ENCODE measurements at regions not wholly inside any gene's neighbourhood (a gene's known extent, or its start where the extent isn't known, plus 50 kb on each side); places are given as distances from the start of the nearest gene placed in this dataset.
"Not testable (repeated sequence)": the region's sequence is repeated elsewhere in the genome, so short reads cannot be mapped to it uniquely, and the experiment has no call there.

DNA sequence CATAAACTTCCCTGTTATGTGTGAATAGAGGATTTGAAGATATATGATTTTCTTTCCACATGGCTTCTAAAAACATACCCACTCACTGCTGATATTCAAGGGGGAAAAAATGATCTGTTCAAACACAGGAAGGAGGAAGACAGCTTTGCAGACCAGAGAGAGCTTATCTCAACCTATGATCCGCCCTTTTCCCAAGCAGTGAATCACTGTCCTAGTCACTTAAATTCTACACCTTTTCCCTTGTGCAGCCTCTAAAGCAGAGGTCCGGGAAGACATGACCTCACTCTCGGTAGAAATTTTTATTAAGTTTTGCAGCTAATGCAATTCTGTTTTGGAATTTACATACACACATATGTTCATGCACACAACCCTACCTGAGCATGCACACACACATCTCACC lies 197.2 kb downstream of the DIRAS2 start:
- no peak for DNase-seq

DNA sequence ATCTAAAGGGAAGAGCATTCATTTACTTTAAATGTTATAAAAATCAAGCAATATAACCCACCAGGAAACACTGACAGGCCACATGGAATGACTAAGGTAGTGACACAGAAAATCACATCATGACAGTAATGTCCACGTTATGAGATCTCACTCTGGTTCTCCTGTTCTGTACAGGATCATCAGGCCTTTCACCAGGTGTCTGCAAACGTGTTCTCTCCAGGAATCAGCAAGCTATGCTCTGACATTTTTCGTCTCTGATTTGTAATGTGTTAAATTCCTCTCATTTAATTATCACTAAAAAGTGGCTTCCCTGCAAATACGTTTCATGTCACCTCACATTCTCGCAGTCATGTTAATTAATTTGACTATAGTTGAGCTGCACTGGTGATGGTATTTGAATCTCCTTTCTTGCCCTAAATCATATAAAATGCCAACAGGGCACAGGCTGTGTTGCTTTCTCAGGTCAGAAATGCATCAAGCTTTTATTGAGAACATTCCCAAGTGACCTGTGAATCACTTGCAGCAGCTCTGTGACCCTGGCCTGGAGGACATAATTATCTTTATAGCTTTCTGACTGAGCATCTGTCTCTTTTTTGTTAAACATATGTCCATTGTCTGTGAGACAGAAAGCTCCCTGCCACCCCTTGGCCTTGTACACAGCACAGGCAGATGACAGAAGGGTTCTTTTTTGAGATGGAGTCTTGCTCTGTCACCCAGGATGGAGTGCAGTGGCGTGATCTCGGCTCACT lies 196.2 kb downstream of the DIRAS2 start:
- DNase-seq, result no peak

DNA sequence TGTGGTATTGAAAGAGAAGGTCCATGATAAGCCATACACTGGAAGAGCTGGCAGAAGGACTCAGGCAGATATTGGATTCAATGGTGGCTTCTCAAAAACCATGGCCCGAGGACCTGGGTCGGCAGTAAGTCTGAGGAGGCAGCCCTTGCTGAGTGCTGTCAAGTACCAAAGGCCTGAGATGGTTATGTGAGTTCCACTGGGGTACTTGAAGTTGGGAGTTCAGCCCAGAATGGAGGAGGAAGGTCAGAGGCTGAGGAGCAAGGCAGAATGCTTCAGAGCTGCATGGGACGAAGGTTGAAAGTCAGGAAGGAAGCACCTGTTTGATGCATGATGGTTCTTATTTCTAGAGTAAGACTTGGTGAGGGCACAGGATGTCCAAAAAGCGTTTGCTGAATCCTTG lies 194.9 kb downstream of the DIRAS2 start:
- DNase-seq, result no peak

DNA sequence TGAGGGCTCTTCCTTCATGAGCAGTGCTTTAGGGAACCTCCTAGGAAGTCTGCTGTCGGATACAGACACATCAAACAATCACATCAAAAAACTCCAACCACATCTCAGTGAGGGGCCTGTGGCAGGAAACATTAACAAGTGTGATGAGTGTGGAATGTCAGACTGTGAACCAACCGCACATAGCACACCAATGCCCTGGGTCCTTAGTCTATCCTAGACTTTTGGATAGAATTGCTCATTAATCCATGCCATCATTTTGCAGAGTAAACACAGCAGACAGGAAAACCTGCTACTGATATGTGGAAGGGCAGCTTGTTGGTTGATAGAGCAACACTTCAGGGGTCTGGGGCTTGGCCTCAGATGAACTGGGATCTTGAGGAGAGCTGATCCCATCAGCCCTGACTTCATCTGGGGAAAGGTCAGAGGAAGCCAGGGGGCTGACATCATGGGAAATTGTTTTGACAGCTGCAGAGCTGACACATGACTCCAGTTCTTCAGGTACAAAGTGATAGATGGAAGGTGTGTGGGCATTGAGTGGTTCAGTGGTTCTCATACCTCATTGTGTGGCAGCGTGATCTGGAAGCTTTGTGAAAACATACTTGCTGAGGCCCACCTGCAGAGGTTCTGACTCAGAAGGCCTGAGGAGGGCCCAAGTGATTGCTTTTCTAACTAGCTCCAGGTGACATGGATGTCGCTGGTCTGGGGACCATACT lies 193.3 kb downstream of the DIRAS2 start:
- DNase-seq, result no peak

DNA sequence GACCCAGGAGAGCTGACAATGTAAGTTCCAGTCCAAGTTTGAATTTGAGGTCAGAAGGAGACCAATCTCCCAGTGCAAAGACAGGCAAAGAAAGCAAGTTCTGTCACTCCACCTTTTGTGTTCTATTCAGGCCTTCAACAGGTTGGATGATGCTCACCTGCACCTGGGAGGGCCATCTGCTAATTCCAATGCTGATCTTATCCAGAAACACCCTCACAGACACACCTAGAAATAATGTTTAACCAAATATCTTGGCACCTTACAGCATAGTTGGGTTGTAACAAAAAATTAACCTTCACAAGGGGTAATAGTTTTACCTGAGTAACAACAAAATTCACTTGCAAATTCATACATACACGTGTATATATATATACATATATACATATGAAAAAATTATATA lies 190.8 kb downstream of the DIRAS2 start:
- DNase-seq, result no peak

DNA sequence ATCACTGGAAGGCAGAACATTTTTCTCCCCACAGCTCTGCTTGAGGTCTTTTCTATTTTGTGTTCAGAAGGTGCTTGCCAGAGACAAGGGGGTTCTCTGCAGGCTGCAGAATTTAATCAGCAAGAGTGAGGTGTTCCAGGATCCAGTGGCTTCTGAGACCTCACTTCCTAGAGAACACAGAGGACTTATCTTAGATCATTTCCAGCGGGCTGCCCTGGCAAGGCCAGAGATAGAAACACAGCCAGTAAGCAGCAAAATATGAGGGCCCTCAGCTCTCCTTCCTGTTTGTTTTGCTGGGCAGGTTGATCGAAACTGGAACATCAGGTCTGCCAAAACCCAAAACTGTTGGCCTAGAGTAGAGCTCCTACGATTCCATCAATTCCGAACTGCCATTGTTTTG lies 187.3 kb downstream of the DIRAS2 start:
- DNase-seq, result no peak

DNA sequence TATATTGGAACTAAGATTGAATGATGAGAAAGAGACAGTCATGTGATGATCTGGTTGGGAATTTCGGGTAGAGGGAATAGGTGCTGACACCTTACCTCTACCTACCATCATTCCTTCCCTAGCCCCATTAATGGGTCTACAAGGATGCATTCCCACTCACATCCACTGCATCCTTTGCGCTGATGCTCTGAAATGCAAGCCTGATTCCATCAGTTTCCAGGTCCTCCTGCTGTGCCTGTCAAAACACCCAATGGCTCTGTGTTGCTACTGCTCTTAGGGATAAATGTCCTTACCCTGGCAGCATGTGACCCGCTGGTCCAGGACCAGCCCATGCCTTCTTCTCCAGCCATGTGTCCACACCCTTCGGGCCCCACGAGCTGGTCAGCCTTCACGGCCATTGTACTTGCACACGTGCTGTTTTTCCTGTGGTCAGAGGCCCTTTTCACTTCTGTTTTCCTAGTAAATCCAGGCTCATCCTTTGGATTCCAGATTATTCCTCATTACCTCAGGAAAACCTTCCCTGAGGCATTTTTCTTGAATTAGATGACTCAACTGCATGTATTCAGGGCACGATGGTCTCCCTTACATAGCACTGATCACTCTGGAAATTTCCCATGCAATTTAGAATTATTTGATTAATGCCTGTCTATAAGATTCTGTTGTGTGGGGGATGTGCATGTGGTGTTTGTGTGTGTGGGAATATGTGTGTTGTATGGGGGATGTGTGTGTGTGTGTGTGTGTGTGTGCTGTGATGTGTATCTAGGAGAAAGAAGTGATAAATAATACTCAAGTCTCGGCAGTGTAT lies 185.0 kb downstream of the DIRAS2 start:
- no peak for DNase-seq

DNA sequence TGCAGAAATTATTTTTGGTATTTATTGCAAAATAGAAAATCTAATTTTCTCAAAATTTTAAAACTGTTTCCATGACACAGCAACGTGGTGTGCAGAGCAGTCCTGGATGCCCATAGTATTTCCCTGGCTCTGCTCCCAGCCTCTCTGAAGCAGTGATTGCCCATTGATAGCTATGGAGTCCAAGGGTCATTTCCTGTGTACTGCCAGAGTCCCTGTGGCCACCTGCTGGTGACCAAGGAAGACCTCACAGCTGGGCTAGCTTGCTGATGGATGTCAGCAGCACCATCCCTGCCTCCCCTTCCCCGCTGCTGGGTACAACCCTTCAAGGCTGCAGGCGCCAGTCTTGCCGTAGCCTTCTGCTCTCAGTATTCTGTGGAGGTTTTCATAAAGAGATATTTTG lies 184.1 kb downstream of the DIRAS2 start:
- no peak for DNase-seq

DNA sequence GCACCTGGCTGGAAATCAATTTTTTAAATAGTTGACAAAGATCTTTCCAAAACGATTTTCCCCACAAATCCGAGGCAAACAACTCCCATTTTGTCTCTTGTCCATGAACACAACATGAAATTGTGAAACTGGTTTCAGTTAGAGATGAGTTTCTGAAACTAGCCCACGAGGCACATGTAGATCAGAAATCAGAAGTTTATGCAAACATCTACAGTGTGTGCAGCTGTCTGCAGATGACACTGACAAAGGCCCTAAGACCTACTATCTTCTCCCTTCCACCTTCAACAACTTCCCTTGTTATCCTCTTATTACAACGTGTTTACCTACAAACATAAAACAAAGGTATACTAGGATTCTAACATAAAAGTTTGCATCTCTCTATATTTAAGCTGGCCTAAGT lies 183.3 kb downstream of the DIRAS2 start:
- no peak for DNase-seq

DNA sequence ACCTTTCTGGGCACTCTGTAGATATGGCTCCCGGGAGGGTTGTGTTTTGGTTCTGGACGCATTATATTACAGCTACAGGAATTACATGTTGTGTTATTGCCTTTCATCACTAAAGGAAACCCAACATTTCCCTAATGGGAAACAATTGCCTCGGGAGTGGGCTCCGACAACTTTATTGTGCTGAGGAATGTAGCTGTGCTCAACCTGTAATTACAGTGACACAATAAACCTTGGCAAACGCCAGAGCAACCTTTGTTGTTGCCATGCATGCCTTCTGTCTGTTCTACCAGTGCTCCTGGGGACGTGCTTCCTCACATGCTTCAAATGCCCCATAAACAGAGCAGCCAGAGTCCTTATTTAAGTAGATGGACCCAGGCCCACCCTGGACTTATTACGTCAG lies 182.4 kb downstream of the DIRAS2 start:
- no peak for DNase-seq

DNA sequence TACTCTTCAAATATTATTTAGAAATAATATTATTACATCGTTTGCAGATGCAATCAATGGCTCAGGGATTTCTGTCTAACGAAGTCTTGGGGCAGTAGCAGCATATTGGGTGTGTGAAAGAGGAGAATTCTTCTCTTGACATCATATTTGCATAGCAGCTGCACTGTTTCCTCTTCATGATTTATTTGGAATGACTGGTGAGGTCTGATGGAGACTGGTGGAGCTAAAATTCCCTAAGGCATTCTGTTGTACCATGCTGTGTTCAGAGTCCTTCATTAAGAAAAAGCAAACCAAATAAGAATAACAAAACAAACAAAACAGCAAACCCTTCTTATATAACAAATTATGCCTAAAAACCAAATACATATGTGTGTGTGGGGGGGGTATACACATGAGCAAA lies 177.6 kb downstream of the DIRAS2 start:
- DNase-seq, result no peak

DNA sequence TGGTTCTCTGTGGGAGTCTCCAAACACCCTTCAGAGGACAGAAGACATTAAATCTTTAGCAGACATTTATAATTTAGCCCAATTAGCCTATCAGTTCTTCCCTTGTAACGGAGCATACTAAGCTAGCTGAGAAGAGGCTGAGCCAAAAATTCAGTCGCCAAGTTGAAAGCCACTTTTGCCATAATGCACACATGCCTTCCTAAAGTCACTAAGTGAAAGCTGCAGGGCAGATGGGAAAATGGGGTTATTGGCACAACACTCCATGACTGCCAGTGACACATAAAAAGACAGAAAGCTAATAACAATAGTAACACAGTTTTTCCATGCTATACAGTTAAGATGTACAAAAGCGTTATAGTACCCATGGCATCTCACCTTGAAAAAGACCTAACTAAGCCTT lies 176.2 kb downstream of the DIRAS2 start:
- no peak for DNase-seq

DNA sequence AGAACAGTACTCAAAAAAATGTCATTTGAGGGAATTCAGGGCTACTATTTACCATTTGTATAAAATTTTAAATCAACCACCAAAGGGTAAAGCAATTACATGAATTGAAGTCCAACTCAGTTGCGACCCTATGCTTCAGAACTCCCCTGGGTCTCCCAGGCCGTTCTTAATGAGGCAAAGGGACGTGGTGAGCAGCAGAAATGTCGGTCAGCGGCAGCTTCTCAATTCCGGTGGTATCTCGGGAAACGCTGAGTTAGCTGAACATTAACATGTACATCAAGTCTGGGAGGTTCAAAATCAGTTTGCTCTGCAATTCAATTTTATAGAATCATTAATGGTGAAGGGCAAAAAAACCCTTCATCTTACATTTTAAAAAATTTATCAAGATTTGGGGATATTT lies 173.2 kb downstream of the DIRAS2 start:
- no peak for DNase-seq

DNA sequence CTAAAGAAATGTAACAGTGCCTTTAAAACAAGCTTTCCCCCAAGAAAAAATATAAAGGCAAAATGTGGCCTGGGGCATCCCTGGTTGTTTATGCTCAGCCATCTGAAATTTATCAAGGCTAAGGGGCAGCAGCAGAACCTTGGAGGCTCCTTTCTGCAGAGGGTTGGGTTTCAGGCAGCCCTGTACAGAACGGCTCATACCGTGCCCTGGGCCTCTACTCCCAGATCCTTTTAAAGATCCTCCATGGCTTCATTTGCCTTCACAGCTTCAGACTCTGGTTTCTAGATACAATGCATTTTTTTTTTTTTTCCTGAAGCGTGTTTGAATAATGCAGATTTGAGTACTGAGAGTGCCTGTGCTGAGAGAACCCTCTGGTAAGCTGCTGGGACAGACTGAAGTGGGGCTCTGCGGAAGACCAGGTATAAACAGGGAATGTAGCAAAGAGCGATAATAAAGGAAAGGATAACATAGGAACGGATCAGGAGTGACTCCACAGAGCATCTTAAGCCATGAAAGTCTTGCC lies 172.7 kb downstream of the DIRAS2 start:
- DNase-seq, result no peak

DNA sequence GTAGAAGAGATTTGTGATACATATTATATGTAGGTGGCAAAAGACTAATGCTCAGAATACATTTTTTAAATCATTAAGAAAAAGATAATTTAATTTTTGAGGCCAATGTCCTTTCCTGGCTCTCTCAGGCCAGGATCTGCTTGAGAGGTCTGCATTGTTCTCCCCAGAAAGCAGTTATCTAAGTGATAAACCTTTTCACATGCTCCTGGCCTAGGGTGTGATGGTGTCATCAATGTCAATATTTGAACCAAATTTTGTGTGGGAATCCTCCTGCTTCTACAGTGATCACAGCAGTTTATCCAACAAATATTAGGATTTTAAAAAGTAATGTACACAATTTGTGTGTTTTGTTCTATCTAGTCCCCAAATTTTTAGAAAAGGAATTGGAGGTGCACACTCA lies 166.6 kb downstream of the DIRAS2 start:
- DNase-seq, result no peak

DNA sequence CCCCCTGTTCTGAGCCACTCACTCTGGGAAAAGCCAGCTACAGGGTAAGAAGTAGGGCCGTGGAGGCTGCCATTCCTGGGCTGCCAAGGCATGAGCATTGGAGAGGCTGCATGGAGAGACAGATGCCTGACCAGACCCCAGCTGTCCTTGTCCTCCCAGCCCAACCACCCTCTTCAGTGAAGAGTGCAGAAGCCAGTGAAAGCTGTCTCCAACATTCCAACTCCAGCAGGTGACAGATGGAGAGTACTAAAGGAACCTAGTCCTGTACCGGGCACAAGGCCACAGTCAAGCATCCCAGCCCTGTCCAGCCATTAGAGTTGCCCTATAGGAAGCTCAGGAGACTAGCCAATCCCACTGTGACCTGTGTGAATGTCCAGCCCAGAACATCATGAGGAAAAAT lies 165.1 kb downstream of the DIRAS2 start:
- no peak for DNase-seq

DNA sequence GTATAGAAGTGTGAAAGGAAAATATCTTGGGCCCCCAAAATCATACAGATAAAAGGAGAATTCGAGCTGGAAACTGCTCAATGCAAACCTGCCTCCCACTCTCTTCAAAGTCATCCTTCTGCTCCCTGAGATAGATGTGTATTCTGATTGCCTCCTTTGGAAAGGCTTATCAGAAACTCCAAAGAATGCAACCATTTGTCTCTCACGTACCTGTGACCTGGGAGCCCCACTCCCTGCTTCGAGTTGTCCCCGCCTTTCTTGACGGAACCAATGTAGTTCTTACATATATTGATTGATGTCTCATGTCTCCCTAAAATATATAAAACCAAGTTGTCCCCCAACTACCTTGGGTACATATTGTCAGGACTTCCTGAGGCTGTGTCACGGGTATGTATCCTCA lies 163.8 kb downstream of the DIRAS2 start:
- DNase-seq, result no peak

DNA sequence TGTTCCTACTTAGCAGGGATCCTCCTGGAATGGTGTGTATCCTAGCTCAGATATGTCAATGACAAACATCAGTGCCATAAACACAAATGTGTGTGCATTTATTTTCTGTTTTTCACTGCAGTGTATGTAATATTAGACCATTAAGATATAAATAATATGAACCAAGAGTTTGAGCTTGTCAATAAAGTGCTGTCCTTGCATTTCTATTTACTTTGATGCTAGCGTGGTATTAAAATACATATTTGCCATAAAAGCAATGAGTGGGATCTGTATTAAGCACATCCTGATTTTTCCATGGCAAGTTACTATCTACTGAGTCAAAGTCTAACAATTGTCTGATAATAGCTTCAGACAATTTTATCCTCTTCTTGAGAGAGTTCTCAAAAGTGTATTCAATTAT lies 157.6 kb downstream of the DIRAS2 start:
- DNase-seq, result no peak

DNA sequence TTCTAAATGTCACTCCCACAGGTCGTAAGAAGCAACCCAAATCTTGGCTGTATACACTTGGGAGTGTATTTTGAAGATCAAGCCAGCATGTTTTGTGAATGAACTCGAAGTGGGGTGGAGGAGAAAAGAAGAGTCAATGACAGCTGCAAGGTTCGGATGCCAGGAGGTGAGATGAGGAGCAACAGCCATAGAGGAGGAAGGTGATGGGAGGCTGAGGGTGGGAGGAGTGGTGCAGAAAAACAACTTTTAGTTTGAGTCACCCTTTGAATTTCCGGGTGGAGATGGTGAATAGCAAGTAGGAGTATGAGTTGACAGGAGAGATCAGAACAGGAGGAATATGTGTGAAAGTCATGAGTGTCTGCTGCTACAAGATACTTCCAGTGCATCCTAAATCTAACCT lies 153.6 kb downstream of the DIRAS2 start:
- DNase-seq, result no peak

DNA sequence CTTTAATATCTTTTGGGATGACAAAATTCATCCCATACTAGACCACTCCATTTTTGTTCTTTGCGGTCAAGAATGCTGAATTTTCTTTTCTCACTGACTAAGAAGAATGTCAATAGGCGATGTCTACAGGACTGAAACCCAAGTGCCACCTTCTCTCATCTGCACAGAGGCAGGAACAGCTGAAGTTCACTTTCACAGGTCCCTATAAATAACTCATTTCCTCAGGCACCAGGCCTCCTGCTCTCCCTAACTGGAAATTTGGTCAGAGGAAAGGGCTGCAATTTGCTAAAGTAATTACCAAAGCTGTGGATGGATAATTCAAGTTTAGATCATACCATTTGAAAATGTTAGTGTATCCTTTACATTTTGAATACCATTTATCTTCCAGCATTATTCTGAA lies 142.9 kb downstream of the DIRAS2 start:
- DNase-seq, result no peak

DNA sequence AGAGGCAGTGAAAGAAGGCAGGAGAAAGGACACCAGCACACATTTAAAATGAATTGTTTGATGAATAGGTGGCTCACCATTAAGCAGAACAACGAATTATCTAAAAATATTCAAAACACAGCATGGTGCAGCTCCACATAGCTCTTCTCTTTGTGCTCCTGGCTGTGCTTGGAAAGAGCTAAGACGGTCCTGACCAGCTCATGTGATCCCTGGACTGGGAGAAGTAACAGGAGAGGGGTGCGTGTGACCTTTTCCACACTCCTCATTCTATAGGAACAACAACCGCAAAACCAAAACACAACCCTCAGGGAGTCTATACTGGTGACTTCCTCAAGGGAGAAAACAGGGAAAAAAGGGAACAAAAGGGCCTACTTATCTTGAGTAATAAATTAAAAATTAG lies 140.5 kb downstream of the DIRAS2 start:
- DNase-seq, result no peak

DNA sequence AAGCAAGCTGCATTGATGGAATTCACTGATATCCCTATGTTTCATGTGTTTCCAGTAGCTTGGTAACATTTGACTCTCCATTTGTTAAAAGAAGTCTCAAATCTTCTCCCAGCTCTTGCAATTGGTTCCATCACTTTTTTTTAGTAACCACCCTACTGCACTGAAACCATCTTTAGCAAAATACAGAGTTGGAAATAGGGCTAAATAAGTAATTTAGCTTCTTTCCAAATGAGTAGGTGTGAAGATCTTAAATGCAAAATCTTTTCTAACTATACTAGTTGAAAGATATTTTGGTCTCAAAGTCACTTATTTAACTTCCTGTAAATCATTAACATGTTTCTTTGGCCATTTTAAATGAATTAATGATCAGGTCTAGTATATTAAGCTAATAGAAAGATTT lies 138.1 kb downstream of the DIRAS2 start:
- no peak for DNase-seq

DNA sequence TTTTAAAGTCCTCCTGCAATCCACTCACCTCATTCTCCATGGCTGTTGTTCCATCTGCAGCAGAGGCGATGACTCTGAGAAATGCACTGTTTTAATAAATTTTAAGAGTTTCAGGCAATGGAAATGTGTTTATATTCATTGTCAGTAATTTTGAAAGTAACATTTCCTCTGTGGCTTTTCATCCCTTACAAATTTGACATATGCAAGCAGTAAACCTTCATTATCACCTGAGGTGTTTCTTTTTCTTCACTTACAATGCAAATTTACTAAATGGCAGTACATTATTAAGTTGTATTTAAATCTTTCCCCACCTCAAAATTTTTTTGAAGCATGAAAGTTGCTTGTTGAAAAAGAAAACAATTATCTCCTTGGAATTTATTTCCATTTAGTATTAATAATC lies 136.9 kb downstream of the DIRAS2 start:
- no peak for DNase-seq

DNA sequence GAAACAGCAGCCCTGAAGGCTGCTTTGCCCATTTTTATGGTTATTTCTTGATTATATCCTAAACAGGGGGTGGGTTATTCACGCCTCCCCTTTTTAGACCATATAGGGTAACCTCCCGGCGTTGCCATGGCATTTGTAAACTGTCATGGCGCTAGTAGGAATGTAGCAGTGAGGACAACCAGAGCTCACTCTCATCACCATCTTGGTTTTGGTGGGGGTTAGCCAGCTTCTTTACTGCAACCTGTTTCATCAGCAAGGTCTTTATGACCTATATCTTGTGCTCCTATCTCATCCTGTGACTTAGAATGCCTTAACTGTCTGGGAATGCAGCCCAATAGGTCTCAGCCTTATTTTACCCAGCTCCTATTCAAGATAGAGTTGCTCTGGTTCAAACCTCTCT lies 136.2 kb downstream of the DIRAS2 start:
- not testable (repeated sequence) for DNase-seq
